BJ (cell line): ENCODE measurements at regions not wholly inside any gene's neighbourhood (a gene's known extent, or its start where the extent isn't known, plus 50 kb on each side); places are given as distances from the start of the nearest gene placed in this dataset.
A peak's percentile ranks its signal among the peaks of the same experiment; 100 is the strongest.

Experiments
- CTCF ChIA-PET: fragments of 350-600 bp; formaldehyde crosslinking; extraction: SDS; loops from one replicate; lab custom pipeline; 2021; ENCODE audit warnings: antibody characterized with exemption, inconsistent platforms; lab: Yijun Ruan, JAX
- POLR2A ChIA-PET: fragments of 300-600 bp; sonication (Branson Sonifier 250); formaldehyde crosslinking; extraction: SDS; loops from one replicate; lab custom pipeline; 2021; ENCODE audit warnings: antibody characterized with exemption; lab: Charles Lee
- DNase-seq: peaks from one replicate; pipeline ENCODE4 v3.0.0-alpha.2; 2011; ENCODE audit warnings: low read depth
- H3K27me3 ChIP-seq: 2 replicates; pipeline ENCODE4 v1.6.0; 2011; ENCODE audit warnings: low read length; ENCODE audit not compliant: control insufficient read depth, insufficient read depth
- H3K36me3 ChIP-seq: 2 replicates; pipeline ENCODE4 v1.5.1; 2011; ENCODE audit warnings: low read length; ENCODE audit not compliant: control insufficient read depth, insufficient read depth
- H3K4me3 ChIP-seq: 2 replicates; pipeline ENCODE4 v1.5.1; 2011; ENCODE audit warnings: low read depth, mild to moderate bottlenecking, control low read depth, low read length
- CTCF ChIP-seq: IDR thresholded peaks from 2 replicates; pipeline ENCODE4 v1.5.1; 2011; ENCODE audit warnings: low read depth, mild to moderate bottlenecking, control low read depth, inconsistent platforms, low read length, moderate library complexity; ENCODE audit not compliant: insufficient read depth

DNA sequence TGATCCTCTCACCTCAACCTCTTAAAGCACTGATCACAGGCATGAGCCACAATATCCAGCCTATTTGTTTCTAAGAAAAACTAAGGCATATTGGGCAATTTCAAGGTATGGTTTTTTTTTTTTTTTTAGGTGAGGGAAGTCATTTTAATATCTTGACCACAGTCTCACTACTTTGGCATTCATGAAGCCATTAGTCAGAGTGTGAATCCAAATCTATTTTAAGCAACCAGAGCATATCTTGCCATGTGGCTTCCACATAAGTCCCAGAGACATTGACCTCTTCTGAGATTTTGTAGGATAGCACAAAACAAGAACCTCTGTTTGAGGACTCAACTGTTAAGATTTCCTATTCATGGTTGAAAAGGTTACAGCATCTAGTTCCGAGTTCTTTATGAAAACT, 130.3 kb upstream of the RBM19 start:
- H3K27me3 ChIP-seq = no peaks in the 10 kb centered on the region
- TF ChIP-seq CTCF = no peak
- CTCF ChIA-PET = no interaction called here
- POLR2A ChIA-PET = no interaction called here
- H3K4me3 ChIP-seq = no peak overlapping the region
- DNase-seq = peak; percentile 56
- no peaks in the 10 kb centered on the region for H3K36me3 ChIP-seq

DNA sequence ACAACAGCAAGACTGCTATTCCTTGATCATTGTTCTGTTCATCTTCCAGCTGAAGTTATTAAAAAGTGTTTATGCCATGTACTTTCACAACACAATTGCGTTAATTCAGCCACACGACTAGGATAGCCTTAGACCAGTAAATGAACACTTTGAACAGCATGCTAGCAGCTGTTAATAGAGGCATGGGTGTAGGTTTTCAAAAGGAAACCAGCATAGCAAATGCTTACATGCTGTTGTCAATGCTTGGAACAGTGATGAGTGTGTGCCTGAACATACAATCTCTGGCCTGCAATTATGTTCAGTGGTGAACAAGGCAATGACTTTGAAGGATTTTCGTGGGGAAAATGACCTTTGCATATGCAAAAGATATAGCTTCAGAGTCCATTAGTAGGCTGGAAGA, 127.4 kb upstream of the RBM19 start:
- CTCF ChIA-PET = no interaction called here
- no peaks in the 10 kb centered on the region for H3K36me3 ChIP-seq
- POLR2A ChIA-PET = no interaction called here
- TF ChIP-seq CTCF = no peak
- no peak overlapping the region for H3K4me3 ChIP-seq
- DNase-seq = no peak
- H3K27me3 ChIP-seq = no peaks in the 10 kb centered on the region; the same call in 1 of the 2 replicates

DNA sequence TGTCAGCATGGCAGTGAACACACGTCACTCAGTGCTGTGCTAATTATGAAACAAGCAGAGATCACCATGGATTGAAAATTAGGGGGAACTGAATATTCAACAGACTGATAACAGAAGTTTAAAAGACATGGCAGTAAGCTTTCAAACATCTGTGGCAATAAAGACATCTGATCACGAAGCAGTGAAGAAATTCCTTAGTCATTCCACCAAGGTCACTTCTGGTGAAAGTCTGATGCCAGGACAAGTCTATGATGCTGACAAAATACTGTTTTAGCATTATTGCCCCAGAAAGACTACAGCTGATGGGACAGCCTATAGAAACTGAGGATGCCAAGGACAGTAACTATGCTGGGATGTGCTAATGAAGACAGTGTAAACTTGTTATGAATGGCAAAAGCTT, 126.9 kb upstream of the RBM19 start:
- POLR2A ChIA-PET = no interaction called here
- CTCF ChIA-PET = interaction anchor here (0.7 to 0.8 kb wide), 3 partner anchors 8 to 112 kb away, joined by 3 to 4 read pairs (median 3); no protein-coding TSS in a partner anchor
- TF ChIP-seq CTCF = no peak
- Histone ChIP-seq H3K4me3 (no peak overlapping the region), H3K36me3 (no peaks in the 10 kb centered on the region), H3K27me3 (no peaks in the 10 kb centered on the region; the same call in 1 of the 2 replicates)
- DNase-seq = peak; percentile 4

DNA sequence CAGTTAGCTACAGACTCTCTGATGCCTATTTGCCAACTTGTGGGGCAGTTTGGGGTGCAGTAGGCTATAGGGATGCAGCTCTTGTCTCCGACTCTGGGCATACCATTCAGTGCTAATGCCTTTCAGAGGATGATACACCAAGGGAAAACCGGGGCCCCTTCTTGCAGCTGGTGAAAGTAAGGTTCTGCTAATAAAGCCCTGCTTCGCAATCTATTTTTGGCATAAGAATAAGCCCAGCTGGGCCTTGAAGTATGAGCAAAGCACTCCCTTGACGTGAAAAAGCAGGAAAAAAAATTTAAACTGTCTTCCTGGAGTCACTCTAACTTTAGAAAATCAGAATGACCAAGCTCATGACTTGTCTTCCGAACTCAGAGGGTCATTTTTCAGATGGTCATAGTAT, 124.1 kb upstream of the RBM19 start:
- DNase-seq = no peak
- TF ChIP-seq CTCF = no peak
- peaks cover 2% of the 10 kb centered on the region; the same call in 1 of the 2 replicates for H3K27me3 ChIP-seq
- H3K4me3 ChIP-seq = no peak overlapping the region
- CTCF ChIA-PET = no interaction called here
- POLR2A ChIA-PET = no interaction called here
- H3K36me3 ChIP-seq = no peaks in the 10 kb centered on the region

GRCh38 chr12:114073076-114073475, 107.0 kb upstream of the RBM19 start:
- no peak for DNase-seq
- POLR2A ChIA-PET = no interaction called here
- Histone ChIP-seq H3K4me3 (no peak overlapping the region), H3K36me3 (no peaks in the 10 kb centered on the region), H3K27me3 (no peaks in the 10 kb centered on the region; the same call in 1 of the 2 replicates)
- TF ChIP-seq CTCF = no peak
- CTCF ChIA-PET = no interaction called here
